ENCODE measurements at regions not wholly inside any gene's neighbourhood (a gene's known extent, or its start where the extent isn't known, plus 50 kb on each side); places are given as distances from the start of the nearest gene placed in this dataset.

DNA sequence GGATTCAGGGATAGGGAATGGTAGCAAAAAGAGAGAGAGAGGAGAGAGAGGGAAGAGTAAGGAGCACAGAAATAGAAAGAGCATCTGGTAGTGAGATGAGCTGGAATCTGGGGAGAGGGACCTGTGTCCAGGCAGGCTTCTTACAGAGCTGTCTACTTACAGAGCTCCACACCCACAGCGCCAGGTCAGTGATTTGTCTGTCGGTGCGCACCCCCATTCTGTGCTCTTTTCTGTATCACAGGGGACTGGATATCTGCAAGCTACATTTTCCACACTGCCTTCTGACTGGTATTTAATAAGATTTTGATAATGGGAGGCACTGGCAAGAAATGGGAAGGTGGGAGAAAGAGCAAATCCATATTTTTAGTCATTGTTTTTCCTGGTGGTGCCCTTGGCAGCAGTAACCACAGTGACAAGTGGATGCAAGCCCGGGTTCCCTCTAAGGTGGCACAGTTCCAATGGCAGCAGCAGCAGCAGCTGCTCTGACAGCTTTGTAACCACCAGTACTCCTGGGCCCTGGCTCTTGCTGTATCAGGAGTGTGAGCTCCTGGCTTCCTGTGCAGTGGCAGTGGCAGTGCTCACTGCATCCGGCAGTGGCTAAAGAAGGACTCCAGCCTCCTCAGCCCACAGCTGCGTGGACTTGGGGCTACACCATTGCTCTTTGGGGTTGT is 300.5 kb downstream of the TRIML1 start:
- no peak for TF ChIP-seq POLR2AphosphoS5 (IDR thresholded peaks at IDR 0.05)
- no peak for TF ChIP-seq EP300 (IDR thresholded peaks at IDR 0.05)
